ENCODE measurements at regions not wholly inside any gene's neighbourhood (a gene's known extent, or its start where the extent isn't known, plus 50 kb on each side); places are given as distances from the start of the nearest gene placed in this dataset.
"Not testable (repeated sequence)": the region's sequence is repeated elsewhere in the genome, so short reads cannot be mapped to it uniquely, and the experiment has no call there.

GRCh38 chr1:70790232-70790923 is 257.2 kb downstream of the PTGER3 start:
- Histone ChIP-seq H3K27ac (no peak overlapping the region), H3K36me3 (replicated peaks in 1 of 2) (no peaks in the 10 kb centered on the region), H3K4me1 (replicated peaks in 1 of 2) (no peaks in the 10 kb centered on the region), H3K9me3 (replicated peaks in 1 of 3) (no peaks in the 10 kb centered on the region), H3K27me3 (no peaks in the 10 kb centered on the region), H3K4me3 (no peak overlapping the region)
- WGBS, 4 donors = 66 to 78% (median 75%) methylated on average over 5 of the region's 5 CpGs
- intact Hi-C loops (cut with DNase I) = no loop called here
- no peak for DNase-seq
- TF ChIP-seq, protein P1, sequence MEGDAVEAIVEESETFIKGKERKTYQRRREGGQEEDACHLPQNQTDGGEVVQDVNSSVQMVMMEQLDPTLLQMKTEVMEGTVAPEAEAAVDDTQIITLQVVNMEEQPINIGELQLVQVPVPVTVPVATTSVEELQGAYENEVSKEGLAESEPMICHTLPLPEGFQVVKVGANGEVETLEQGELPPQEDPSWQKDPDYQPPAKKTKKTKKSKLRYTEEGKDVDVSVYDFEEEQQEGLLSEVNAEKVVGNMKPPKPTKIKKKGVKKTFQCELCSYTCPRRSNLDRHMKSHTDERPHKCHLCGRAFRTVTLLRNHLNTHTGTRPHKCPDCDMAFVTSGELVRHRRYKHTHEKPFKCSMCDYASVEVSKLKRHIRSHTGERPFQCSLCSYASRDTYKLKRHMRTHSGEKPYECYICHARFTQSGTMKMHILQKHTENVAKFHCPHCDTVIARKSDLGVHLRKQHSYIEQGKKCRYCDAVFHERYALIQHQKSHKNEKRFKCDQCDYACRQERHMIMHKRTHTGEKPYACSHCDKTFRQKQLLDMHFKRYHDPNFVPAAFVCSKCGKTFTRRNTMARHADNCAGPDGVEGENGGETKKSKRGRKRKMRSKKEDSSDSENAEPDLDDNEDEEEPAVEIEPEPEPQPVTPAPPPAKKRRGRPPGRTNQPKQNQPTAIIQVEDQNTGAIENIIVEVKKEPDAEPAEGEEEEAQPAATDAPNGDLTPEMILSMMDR (IDR thresholded peaks at IDR 0.05) = no peak
- no peak for TF ChIP-seq POLR2A (IDR thresholded peaks at IDR 0.05)

GRCh38 chr1:70795064-70795463 is 252.6 kb downstream of the PTGER3 start:
- 57 to 65% (median 62%) methylated on average over 1 of the region's 1 CpG for WGBS, 4 donors
- H3K9me3 ChIP-seq (replicated peaks in 1 of 3); H3K27me3 ChIP-seq; H3K27ac ChIP-seq; H3K4me1 ChIP-seq (replicated peaks in 1 of 2); DNase-seq; H3K36me3 ChIP-seq (replicated peaks in 1 of 2); H3K4me3 ChIP-seq; intact Hi-C loops (cut with DNase I): not testable (repeated sequence)

GRCh38 chr1:70796298-70796697 is 251.3 kb downstream of the PTGER3 start:
- H3K36me3 ChIP-seq (replicated peaks in 1 of 2); DNase-seq; H3K27ac ChIP-seq; H3K9me3 ChIP-seq (replicated peaks in 1 of 3); H3K4me1 ChIP-seq (replicated peaks in 1 of 2); H3K27me3 ChIP-seq; intact Hi-C loops (cut with DNase I); H3K4me3 ChIP-seq: not testable (repeated sequence)
- WGBS, 4 donors = 71 to 89% (median 82%) methylated on average over 1 of the region's 1 CpG

DNA sequence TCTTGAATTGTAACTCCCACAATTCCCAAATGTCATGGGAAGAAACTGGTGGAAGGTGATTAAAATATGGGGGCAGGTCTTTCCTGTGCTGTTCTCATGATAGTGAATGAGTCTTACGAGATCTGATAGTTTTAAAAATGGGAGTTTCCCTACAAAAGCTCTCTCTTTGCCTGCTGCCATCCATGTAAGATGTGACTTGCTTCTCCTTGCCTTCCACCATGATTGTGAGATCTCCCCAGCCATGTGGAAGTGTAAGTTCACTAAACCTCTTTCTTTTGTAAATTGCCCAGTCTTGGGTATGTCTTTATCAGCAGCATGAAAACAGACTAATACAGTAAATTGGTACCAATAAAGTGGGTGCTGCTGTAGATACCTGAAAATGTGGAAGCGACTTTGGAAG is 245.0 kb downstream of the PTGER3 start:
- DNase-seq; H3K27ac ChIP-seq; H3K9me3 ChIP-seq (replicated peaks in 1 of 3); H3K27me3 ChIP-seq; intact Hi-C loops (cut with DNase I); H3K4me1 ChIP-seq (replicated peaks in 1 of 2); H3K36me3 ChIP-seq (replicated peaks in 1 of 2); H3K4me3 ChIP-seq: not testable (repeated sequence)
- WGBS, 4 donors = 70 to 81% (median 73%) methylated on average over 2 of the region's 2 CpGs

- Histone ChIP-seq H3K9me3 (replicated peaks in 1 of 3) (no peaks in the 10 kb centered on the region), H3K4me1 (replicated peaks in 1 of 2) (no peaks in the 10 kb centered on the region), H3K27ac (no peak overlapping the region), H3K27me3 (no peaks in the 10 kb centered on the region), H3K4me3 (no peak overlapping the region), H3K36me3 (replicated peaks in 1 of 2) (no peaks in the 10 kb centered on the region)
- 77 to 85% (median 81%) methylated on average over 6 of the region's 6 CpGs for WGBS, 4 donors
- TF ChIP-seq, protein P1 (IDR thresholded peaks at IDR 0.05) = no peak
- TF ChIP-seq POLR2A (IDR thresholded peaks at IDR 0.05) = no peak
- intact Hi-C loops (cut with DNase I) = no loop called here
- no peak for DNase-seq
Measured at GRCh38 chr1:70805641-70806040, 242.0 kb downstream of the PTGER3 start.

DNA sequence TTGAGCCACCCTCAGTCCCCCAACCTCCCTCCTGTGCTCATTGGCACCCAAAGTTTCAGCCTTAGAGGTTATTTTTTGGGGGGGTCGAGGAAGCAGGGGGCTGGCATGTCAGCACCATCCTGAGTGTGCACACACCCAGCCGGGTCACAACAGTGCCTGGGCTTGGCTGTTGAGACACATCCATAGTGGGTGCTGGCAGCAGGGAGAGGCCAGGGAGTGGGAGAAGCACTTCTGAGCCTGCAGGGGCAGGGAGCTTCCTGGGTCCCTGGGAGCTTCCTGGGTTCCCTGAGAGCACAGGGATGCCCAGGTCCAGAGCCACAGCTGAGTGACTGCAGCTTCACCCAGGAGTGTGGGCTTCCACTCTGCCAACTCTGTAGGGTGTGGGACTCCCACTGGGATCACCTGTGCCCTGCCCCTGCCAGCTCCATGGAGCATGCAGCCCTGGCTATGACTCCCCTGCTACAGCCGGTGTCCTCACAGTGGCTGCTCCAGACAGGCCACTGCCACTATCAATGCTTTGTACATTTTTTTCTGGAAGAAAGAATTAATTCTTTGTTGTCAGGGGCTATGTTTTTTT is 240.4 kb downstream of the PTGER3 start:
- DNase-seq = no peak
- Histone ChIP-seq H3K4me3 (no peak overlapping the region), H3K27ac (no peak overlapping the region), H3K9me3 (replicated peaks in 1 of 3) (no peaks in the 10 kb centered on the region), H3K4me1 (replicated peaks in 1 of 2) (no peaks in the 10 kb centered on the region), H3K27me3 (no peaks in the 10 kb centered on the region), H3K36me3 (replicated peaks in 1 of 2) (no peaks in the 10 kb centered on the region)
- TF ChIP-seq POLR2A (IDR thresholded peaks at IDR 0.05) = no peak
- TF ChIP-seq, protein P1 (IDR thresholded peaks at IDR 0.05) = no peak
- 30 to 67% (median 53%) methylated on average over 2 to 3 of the region's 3 CpGs for WGBS, 4 donors
- intact Hi-C loops (cut with DNase I) = no loop called here

Data from adrenal gland (tissue), 9 donors.